ENCODE measurements at regions not wholly inside any gene's neighbourhood (a gene's known extent, or its start where the extent isn't known, plus 50 kb on each side); places are given as distances from the start of the nearest gene placed in this dataset.

DNA sequence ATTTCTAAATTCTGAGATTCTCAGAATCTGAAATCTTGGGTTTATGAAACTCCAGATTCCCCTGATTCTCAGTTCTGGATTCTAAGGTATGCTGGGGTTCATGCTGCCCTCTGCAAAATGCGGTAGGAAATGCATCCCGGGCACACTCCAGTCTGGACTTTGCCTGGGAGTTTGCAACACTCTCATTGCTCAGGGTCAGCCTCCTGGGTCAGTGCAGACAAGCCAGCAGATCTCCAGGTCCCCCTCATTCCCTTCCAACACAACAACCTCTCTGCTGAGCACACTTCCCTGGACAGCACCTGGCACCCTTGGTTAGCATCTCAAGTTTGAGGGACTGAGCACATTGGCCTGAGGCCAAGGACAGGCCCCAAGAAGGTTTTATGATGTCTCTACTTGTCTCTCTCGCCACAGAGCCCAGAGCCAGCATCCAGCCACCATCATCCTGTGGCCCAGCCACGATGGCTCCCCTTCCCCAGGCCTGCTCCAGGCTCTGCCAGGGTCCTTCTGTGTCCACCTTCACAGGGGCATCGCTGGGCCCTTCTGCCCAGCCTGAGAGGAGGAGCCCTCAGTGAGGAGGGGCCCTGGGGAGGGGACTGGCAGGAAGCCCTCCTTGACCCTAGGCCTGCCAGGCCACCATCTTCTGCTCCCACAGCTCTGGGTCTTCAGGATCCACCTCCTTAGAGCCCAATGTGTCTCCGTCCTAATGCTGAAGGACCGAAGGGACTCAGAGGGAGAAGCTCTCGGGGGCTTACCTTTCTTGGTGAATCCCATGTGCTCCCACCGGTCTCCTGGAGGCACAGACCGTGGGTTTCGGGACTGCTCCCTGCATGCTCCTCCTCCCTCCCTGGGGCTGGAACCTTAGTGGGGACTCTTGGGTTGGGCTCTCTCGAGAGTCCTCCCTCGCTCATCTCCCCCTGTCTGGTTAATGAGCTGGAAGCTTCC lies 550.7 kb downstream of the PTPRU start:
- H3K27ac ChIP-seq (ENCODE audit: control insufficient read depth, insufficient read depth, low read length), result no peak overlapping the region
- no peak overlapping the region for H3K4me3 ChIP-seq (ENCODE audit: control insufficient read depth in 2 of 3, extremely low read depth in 1 of 3, insufficient read depth in 2 of 3, low read depth in 1 of 3, low read length in 3 of 3)
- DNase-seq (ENCODE audit: low read depth, low spot score) (no peak), FAIRE-seq (no peak)
- H2AFZ ChIP-seq (ENCODE audit: control insufficient read depth, low read length), result no peak overlapping the region
- H3K4me1 ChIP-seq (ENCODE audit: control insufficient read depth, extremely low read depth, insufficient read depth, low read length), result peaks cover 4% of the 10 kb centered on the region
- H3K9ac ChIP-seq (ENCODE audit: control insufficient read depth, extremely low read depth, insufficient read depth, low read length), result no peak overlapping the region
- H3K9me1 ChIP-seq (ENCODE audit: control insufficient read depth, extremely low read depth, insufficient read depth, low read length), result no peaks in the 10 kb centered on the region
- no peaks in the 10 kb centered on the region for H3K36me3 ChIP-seq (ENCODE audit: control insufficient read depth in 2 of 2, extremely low read depth in 1 of 2, insufficient read depth in 2 of 2, low read length in 2 of 2)
- dilution Hi-C loops (cut with MboI; ENCODE audit: extremely low pct_ligation_motif_present, low sequenced_read_pairs), result no loop called here
- TF ChIP-seq EZH2 (IDR thresholded peaks at IDR 0.05; ENCODE audit: low read length), result no peak
- TF ChIP-seq, protein P1, sequence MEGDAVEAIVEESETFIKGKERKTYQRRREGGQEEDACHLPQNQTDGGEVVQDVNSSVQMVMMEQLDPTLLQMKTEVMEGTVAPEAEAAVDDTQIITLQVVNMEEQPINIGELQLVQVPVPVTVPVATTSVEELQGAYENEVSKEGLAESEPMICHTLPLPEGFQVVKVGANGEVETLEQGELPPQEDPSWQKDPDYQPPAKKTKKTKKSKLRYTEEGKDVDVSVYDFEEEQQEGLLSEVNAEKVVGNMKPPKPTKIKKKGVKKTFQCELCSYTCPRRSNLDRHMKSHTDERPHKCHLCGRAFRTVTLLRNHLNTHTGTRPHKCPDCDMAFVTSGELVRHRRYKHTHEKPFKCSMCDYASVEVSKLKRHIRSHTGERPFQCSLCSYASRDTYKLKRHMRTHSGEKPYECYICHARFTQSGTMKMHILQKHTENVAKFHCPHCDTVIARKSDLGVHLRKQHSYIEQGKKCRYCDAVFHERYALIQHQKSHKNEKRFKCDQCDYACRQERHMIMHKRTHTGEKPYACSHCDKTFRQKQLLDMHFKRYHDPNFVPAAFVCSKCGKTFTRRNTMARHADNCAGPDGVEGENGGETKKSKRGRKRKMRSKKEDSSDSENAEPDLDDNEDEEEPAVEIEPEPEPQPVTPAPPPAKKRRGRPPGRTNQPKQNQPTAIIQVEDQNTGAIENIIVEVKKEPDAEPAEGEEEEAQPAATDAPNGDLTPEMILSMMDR (optimal IDR thresholded peaks at IDR 0.05 in 1 of 3, IDR thresholded peaks at IDR 0.05 in 1 of 3, conservative IDR thresholded peaks at IDR 0.05 in 1 of 3; ENCODE audit: extremely low read depth in 1 of 3, insufficient read depth in 2 of 3, low read length in 3 of 3), result no peak
- H4K20me1 ChIP-seq (ENCODE audit: control insufficient read depth, extremely low read depth, insufficient read depth, low read length), result no peaks in the 10 kb centered on the region
- H3K9me3 ChIP-seq (ENCODE audit: control insufficient read depth, low read depth, low read length), result no peaks in the 10 kb centered on the region
- H3K27me3 ChIP-seq (ENCODE audit: control insufficient read depth, extremely low read depth, insufficient read depth, low read length), result no peaks in the 10 kb centered on the region
- no peak overlapping the region for H3K4me2 ChIP-seq (ENCODE audit: control insufficient read depth, extremely low read depth, insufficient read depth, low read depth, low read length)
- H3K79me2 ChIP-seq (ENCODE audit: control insufficient read depth, insufficient read depth, low read length), result no peaks in the 10 kb centered on the region

DNA sequence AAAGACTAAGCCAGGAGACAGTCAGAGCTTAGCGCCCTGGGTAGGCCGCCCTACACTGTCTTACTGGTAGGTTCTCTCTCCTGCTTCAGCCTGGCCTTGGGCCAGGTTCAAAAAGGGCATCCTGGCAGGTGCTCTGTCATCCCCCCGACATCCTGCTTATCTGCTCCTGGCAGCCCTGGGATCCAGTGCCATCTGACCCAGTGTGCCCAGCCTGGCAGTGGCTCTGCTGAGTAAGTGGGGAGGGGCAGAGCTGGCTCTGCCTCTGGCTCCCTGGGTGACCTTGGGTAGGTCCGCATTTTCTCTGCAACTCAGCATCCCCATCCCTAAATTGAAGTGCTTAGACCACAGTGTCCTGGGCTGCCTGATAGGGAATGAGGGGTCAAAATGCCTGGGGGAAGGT lies 549.9 kb downstream of the PTPRU start:
- H3K79me2 ChIP-seq (ENCODE audit: control insufficient read depth, insufficient read depth, low read length), result no peaks in the 10 kb centered on the region
- FAIRE-seq (no peak), DNase-seq (ENCODE audit: low read depth, low spot score) (no peak)
- no peaks in the 10 kb centered on the region for H3K9me1 ChIP-seq (ENCODE audit: control insufficient read depth, extremely low read depth, insufficient read depth, low read length)
- peaks cover 4% of the 10 kb centered on the region for H3K4me1 ChIP-seq (ENCODE audit: control insufficient read depth, extremely low read depth, insufficient read depth, low read length)
- H3K27me3 ChIP-seq (ENCODE audit: control insufficient read depth, extremely low read depth, insufficient read depth, low read length), result no peaks in the 10 kb centered on the region
- no peaks in the 10 kb centered on the region for H3K9me3 ChIP-seq (ENCODE audit: control insufficient read depth, low read depth, low read length)
- no peak overlapping the region for H3K27ac ChIP-seq (ENCODE audit: control insufficient read depth, insufficient read depth, low read length)
- H3K4me2 ChIP-seq (ENCODE audit: control insufficient read depth, extremely low read depth, insufficient read depth, low read depth, low read length), result no peak overlapping the region
- dilution Hi-C loops (cut with MboI; ENCODE audit: extremely low pct_ligation_motif_present, low sequenced_read_pairs), result no loop called here
- no peak overlapping the region for H3K4me3 ChIP-seq (ENCODE audit: control insufficient read depth in 2 of 3, extremely low read depth in 1 of 3, insufficient read depth in 2 of 3, low read depth in 1 of 3, low read length in 3 of 3)
- no peaks in the 10 kb centered on the region for H3K36me3 ChIP-seq (ENCODE audit: control insufficient read depth in 2 of 2, extremely low read depth in 1 of 2, insufficient read depth in 2 of 2, low read length in 2 of 2)
- H4K20me1 ChIP-seq (ENCODE audit: control insufficient read depth, extremely low read depth, insufficient read depth, low read length), result no peaks in the 10 kb centered on the region
- no peak for TF ChIP-seq EZH2 (IDR thresholded peaks at IDR 0.05; ENCODE audit: low read length)
- TF ChIP-seq, protein P1 (optimal IDR thresholded peaks at IDR 0.05 in 1 of 3, IDR thresholded peaks at IDR 0.05 in 1 of 3, conservative IDR thresholded peaks at IDR 0.05 in 1 of 3; ENCODE audit: extremely low read depth in 1 of 3, insufficient read depth in 2 of 3, low read length in 3 of 3), result no peak
- H2AFZ ChIP-seq (ENCODE audit: control insufficient read depth, low read length), result no peak overlapping the region
- no peak overlapping the region for H3K9ac ChIP-seq (ENCODE audit: control insufficient read depth, extremely low read depth, insufficient read depth, low read length)

Data from keratinocyte (primary cell).